HK-2 (cell line): ENCODE measurements at regions not wholly inside any gene's neighbourhood (a gene's known extent, or its start where the extent isn't known, plus 50 kb on each side); places are given as distances from the start of the nearest gene placed in this dataset.

Experiments
- DNase-seq: peaks from one replicate; pipeline ENCODE4 v3.0.0-alpha.2; 2018; ENCODE audit not compliant: unreplicated experiment

- DNase-seq = no peak
Measured at GRCh38 chr2:163266772-163267171, 428.2 kb upstream of the KCNH7 start.

DNA sequence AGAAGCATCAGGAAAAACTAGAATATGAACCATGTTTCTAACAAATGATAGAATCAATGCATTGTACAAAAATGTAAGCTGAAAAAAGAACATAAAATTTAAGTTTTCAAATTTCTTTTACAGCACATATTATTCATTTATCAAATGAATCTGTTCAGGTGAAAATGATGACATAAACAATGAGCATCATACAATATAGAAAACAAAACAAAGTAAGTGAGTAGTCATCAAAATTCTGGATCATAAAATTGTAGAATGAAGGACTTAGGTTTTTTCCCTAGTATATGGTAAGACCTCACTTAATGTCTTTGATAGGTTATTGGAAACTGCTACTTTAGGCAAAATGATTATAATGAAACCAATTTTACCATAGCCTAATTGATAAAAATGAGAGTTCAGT is 427.0 kb upstream of the KCNH7 start:
- DNase-seq = no peak

GRCh38 chr2:163264341-163264740 is 425.8 kb upstream of the KCNH7 start:
- DNase-seq = no peak

DNA sequence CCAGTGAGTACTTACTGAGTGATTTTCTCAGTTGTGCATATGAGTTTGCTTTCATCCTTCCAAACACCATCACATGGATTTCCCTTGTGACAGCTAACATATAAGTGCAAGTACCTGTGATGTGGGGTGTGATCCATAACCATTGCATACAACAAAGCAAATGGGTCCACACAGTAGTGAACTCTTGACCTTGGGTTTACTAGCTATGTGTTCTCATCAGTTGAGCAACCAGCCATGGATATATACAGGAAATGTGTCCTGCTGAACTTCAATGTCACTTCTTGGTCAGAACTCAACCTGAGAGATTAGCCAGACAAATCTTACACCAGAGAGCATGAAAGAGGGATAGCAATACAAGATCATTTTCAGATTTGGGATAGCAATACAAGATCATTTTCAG is 420.9 kb upstream of the KCNH7 start:
- DNase-seq = no peak

DNA sequence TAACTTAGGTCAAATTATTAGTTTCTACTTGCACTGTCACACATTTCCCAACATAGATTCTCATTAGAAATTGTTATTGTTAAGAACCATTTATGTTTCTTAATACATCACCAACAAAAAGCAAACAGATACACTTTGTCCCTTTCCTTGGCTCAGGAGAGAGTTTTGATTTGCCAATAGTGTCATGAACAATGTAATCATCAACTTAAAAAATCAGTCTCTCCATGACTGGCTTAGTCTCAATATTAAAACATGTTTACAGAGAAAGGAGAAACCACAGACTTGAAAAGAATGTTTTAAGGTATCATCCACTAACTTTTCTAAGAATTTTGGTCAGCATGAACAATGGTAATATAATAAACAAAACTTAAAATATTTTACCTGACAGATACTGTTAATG is 416.5 kb upstream of the KCNH7 start:
- DNase-seq = no peak

GRCh38 chr2:163253621-163254285 is 415.2 kb upstream of the KCNH7 start:
- no peak for DNase-seq

DNA sequence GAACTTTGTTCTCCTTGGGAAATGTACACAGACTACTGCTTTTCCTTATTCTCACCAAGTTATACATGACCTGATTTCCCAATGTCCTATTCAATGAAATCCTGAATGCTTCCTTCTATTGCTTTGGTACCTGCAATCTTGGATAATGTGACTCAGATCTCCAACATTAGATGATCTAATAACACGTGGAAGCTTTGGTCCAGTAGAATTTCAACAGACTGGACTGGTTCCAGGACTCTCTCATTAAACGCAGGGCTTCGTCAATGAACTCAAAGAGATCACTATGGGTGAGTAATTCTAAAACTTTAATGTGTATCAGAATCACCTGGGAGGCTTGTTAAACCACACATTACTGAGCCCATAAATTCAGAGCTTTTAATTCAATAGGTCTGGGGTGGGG is 413.6 kb upstream of the KCNH7 start:
- no peak for DNase-seq

GRCh38 chr2:163248376-163249253 is 410.0 kb upstream of the KCNH7 start:
- DNase-seq = no peak

GRCh38 chr2:163247847-163248220 is 409.3 kb upstream of the KCNH7 start:
- DNase-seq = no peak

DNA sequence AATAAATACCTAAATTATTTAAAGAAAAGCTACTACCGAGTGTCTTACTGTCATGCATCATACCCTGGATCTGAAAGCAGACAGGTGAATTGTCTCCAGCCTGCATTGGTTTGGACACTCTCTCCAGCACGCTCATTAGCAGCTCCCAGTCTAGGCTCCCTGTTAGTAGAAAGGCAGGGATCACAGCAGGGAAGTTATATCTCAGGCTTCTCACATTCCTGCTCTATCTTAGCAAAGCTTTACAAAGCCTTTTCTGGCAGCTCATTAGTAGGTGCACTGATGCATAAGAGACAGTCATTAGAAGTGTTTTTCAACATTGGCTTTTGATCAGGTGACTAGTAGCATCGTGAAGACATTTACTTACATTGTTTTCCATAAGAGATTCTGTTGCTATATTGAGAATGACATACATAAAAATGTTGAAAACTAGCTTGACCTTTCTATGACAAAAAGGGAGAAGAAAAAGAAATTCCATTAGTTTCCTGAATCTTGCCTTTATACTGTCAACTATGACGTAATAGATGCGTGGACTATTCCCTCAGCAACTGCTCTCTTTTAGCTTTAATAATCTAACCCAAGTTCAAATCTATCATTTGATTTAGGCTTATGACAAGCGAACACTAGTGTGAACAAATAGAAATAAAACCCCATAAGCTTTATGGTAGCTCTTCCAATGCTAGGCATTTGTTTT is 408.7 kb upstream of the KCNH7 start:
- no peak for DNase-seq

- no peak for DNase-seq
Measured at GRCh38 chr2:163246135-163246534, 407.6 kb upstream of the KCNH7 start.

GRCh38 chr2:163236553-163236952 is 398.0 kb upstream of the KCNH7 start:
- DNase-seq = no peak

DNA sequence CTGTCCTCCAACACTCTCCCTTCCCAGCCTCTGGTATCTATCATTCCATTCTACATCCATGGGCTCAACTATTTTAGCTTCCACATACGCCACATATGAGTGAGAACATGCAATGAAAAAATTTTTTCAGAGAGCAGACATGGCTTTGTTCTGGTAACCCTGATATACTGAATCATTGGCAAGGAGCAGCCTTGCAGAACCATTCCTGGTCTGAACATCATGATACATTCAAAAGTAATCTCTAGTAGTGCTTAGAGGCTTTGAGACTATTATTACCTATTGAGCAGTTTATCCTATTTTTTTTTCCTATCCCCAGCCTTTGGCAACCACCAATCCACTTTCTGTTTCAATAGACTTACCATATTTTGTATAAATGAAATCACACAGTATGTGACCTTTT is 393.1 kb upstream of the KCNH7 start:
- DNase-seq = no peak

- DNase-seq = no peak
Measured at GRCh38 chr2:163213661-163214081, 375.1 kb upstream of the KCNH7 start.

DNA sequence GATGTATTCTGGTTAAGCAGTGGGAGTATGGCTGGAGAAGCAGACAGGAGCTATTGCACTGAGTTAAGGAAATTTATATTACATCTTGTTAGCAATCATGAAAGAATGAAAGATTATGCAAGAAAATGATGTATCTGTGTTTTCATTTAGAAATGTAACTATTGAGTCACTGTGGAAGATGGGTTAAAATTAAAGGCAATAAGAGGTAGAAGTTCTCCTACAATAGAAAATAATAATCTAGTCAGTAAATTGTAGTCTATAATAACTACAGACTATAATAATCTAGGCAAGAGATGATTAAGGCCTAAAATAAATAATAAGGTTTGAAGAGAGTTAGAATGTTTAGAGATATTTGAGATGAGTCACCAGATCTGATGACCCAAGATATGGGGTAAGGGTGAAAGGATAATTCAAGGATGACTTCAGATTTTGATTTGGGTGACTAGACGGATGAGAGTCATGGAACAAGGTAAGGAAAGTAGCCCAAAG is 371.9 kb upstream of the KCNH7 start:
- DNase-seq = no peak

- peak; percentile 17 for DNase-seq
Measured at GRCh38 chr2:163207693-163208370, 369.3 kb upstream of the KCNH7 start.

DNA sequence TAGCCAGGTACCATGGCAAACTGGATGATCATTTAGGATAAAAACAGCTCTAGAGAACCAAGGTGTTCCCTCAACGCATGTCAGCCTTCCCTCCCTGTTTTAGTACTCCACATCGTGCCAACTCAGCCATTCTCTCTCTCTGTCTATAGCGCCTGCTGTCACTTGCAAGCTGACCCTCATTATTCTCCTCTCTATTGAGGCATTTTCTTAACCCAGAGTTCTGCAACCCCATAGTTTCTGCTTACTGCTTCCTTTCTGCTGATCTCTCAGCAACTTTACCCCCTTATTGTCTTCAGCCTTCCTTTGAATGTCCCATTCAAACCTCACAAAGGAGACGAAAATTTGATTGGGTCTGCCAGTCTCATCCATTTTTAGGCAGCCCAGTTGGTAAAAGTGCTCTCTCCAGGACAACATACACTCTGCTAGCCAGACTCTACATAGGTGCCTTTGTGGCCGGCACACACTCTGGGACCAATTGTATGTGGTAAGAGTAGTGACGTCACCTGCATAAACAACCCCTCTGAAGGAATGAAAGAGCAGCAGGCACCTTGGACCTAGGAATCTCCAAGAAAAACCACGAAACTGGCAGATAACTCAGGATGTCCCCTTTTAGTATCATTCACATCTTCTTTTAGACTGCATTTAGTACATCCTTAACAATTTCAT is 367.2 kb upstream of the KCNH7 start:
- DNase-seq = no peak

- no peak for DNase-seq
Measured at GRCh38 chr2:163200741-163201140, 362.2 kb upstream of the KCNH7 start.

DNA sequence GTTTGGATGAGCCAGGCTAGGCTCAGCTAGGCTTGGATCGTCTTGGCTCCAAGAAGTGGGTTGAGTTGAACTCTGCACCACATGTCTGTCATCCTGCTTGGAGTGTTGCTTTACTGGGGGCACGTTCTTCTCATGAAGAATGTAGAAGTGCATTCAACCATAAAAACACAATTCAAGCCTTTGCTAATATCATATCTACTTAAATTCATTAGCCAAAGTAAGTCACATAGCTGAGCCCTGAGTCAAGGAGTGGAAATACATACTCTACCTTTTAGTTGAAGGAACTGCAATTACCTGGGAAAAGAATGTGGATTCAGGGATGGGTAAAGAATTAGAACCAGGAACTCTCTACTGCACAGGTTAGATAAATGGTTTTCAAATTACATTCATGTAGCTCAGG is 360.4 kb upstream of the KCNH7 start:
- DNase-seq = no peak

- DNase-seq = no peak
Measured at GRCh38 chr2:163198007-163198406, 359.4 kb upstream of the KCNH7 start.

DNA sequence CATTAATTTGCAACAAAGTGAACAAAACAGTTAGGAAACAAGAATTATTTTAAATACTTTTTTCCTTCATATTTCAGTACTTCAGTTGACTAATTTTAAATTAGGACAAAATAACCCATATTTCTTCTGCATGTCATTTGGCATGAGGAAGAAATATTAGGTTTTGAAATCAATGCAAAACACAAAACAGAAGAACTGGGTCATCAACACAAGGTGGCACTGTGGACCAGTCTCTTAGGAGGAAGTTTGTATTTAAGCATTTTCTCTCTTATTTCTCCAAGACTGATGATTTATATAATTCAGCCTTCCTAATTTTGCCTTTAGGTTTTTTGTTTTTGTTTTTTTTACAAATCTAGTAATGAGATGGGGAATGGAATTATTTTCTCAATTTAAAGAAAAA is 352.8 kb upstream of the KCNH7 start:
- peak; percentile 10 for DNase-seq
